ENCODE measurements at regions not wholly inside any gene's neighbourhood (a gene's known extent, or its start where the extent isn't known, plus 50 kb on each side); places are given as distances from the start of the nearest gene placed in this dataset.

DNA sequence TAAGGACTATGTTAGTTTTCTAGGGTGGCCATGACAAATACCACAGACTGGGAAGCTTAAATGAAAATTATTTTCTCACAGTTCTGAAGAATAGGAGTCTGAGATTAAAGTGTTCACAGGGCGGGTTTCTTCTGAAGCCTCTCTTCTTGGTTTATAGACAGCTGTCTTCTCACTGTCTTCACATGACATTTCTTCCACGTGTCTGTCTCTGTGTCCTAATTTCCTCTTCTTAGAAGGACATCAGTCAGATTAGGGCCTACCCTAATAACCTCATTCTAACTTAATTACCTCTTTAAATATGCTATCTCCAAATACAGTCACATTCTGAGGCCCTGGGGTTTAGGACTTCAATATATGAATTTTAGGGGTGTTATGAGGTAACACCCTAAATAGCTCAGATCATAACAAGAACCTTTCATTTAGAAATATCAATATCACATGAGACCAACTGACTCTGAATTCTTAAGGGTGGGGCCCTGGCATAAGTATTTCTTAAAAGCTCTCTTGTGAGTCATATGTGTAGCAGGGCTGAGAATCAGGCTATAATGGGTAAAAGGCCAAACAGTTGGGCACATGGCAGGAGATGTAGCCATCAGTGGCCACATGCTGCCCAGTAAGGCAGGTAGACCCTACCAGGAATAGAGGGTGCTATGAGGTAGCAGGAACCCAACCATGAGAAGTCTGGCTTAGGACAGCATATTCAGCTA lies 62.0 kb upstream of the TENT5A start:
- no peaks in the 10 kb centered on the region for H3K9me3 ChIP-seq (ENCODE audit: control insufficient read depth in 4 of 4, low read length in 3 of 4)
- peaks cover 0 to 5% (median 0%) of the 10 kb centered on the region in 4 donors for H3K4me1 ChIP-seq (ENCODE audit: control insufficient read depth in 4 of 4, insufficient read depth in 4 of 4, low read length in 3 of 4)
- no peaks in the 10 kb centered on the region for H3K36me3 ChIP-seq (ENCODE audit: control insufficient read depth in 4 of 4, insufficient read depth in 3 of 4, low read depth in 1 of 4, low read length in 3 of 4)
- DNase-seq (ENCODE audit: low spot score) = no peak
- H3K4me3 ChIP-seq (ENCODE audit: low read depth in 1 of 3, low read length in 3 of 3) = no peak overlapping the region
- no peak overlapping the region for H3K9ac ChIP-seq (ENCODE audit: low read depth in 1 of 2, low read length in 2 of 2)
- no peak overlapping the region for H3K27ac ChIP-seq (ENCODE audit: low read depth in 1 of 2, low read length in 2 of 2)
- TF ChIP-seq RXRA (IDR thresholded peaks at IDR 0.05) = no peak
- TF ChIP-seq, protein P1, sequence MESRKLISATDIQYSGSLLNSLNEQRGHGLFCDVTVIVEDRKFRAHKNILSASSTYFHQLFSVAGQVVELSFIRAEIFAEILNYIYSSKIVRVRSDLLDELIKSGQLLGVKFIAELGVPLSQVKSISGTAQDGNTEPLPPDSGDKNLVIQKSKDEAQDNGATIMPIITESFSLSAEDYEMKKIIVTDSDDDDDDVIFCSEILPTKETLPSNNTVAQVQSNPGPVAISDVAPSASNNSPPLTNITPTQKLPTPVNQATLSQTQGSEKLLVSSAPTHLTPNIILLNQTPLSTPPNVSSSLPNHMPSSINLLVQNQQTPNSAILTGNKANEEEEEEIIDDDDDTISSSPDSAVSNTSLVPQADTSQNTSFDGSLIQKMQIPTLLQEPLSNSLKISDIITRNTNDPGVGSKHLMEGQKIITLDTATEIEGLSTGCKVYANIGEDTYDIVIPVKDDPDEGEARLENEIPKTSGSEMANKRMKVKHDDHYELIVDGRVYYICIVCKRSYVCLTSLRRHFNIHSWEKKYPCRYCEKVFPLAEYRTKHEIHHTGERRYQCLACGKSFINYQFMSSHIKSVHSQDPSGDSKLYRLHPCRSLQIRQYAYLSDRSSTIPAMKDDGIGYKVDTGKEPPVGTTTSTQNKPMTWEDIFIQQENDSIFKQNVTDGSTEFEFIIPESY (IDR thresholded peaks at IDR 0.05) = no peak
- TF ChIP-seq FOXA1 (IDR thresholded peaks at IDR 0.05) = no peak
- TF ChIP-seq TAF1 (conservative IDR thresholded peaks at IDR 0.05) = no peak
- TF ChIP-seq, protein P2, sequence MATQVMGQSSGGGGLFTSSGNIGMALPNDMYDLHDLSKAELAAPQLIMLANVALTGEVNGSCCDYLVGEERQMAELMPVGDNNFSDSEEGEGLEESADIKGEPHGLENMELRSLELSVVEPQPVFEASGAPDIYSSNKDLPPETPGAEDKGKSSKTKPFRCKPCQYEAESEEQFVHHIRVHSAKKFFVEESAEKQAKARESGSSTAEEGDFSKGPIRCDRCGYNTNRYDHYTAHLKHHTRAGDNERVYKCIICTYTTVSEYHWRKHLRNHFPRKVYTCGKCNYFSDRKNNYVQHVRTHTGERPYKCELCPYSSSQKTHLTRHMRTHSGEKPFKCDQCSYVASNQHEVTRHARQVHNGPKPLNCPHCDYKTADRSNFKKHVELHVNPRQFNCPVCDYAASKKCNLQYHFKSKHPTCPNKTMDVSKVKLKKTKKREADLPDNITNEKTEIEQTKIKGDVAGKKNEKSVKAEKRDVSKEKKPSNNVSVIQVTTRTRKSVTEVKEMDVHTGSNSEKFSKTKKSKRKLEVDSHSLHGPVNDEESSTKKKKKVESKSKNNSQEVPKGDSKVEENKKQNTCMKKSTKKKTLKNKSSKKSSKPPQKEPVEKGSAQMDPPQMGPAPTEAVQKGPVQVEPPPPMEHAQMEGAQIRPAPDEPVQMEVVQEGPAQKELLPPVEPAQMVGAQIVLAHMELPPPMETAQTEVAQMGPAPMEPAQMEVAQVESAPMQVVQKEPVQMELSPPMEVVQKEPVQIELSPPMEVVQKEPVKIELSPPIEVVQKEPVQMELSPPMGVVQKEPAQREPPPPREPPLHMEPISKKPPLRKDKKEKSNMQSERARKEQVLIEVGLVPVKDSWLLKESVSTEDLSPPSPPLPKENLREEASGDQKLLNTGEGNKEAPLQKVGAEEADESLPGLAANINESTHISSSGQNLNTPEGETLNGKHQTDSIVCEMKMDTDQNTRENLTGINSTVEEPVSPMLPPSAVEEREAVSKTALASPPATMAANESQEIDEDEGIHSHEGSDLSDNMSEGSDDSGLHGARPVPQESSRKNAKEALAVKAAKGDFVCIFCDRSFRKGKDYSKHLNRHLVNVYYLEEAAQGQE (IDR thresholded peaks at IDR 0.05) = no peak
- TF ChIP-seq YY1 (IDR thresholded peaks at IDR 0.05) = no peak
- no peak for TF ChIP-seq EGR1 (IDR thresholded peaks at IDR 0.05; ENCODE audit: low read depth in 2 of 2)
- TF ChIP-seq, protein P3, sequence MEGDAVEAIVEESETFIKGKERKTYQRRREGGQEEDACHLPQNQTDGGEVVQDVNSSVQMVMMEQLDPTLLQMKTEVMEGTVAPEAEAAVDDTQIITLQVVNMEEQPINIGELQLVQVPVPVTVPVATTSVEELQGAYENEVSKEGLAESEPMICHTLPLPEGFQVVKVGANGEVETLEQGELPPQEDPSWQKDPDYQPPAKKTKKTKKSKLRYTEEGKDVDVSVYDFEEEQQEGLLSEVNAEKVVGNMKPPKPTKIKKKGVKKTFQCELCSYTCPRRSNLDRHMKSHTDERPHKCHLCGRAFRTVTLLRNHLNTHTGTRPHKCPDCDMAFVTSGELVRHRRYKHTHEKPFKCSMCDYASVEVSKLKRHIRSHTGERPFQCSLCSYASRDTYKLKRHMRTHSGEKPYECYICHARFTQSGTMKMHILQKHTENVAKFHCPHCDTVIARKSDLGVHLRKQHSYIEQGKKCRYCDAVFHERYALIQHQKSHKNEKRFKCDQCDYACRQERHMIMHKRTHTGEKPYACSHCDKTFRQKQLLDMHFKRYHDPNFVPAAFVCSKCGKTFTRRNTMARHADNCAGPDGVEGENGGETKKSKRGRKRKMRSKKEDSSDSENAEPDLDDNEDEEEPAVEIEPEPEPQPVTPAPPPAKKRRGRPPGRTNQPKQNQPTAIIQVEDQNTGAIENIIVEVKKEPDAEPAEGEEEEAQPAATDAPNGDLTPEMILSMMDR (IDR thresholded peaks at IDR 0.05; ENCODE audit: low read depth, low read length, missing input control) = no peak
- no peak for TF ChIP-seq HNF4G (IDR thresholded peaks at IDR 0.05)
- 73% methylated on average over 2 of the region's 2 CpGs for WGBS
- no peaks in the 10 kb centered on the region for H3K27me3 ChIP-seq (ENCODE audit: control insufficient read depth in 4 of 4, insufficient read depth in 4 of 4, low read length in 3 of 4)

GRCh38 chr6:81813305-81813704 lies 60.8 kb upstream of the TENT5A start:
- Histone ChIP-seq H3K27me3 (ENCODE audit: control insufficient read depth in 4 of 4, insufficient read depth in 4 of 4, low read length in 3 of 4) (no peaks in the 10 kb centered on the region), H3K9me3 (ENCODE audit: control insufficient read depth in 4 of 4, low read length in 3 of 4) (no peaks in the 10 kb centered on the region), H3K4me3 (ENCODE audit: low read depth in 1 of 3, low read length in 3 of 3) (no peak overlapping the region), H3K36me3 (ENCODE audit: control insufficient read depth in 4 of 4, insufficient read depth in 3 of 4, low read depth in 1 of 4, low read length in 3 of 4) (no peaks in the 10 kb centered on the region), H3K27ac (ENCODE audit: low read depth in 1 of 2, low read length in 2 of 2) (no peak overlapping the region), H3K4me1 (ENCODE audit: control insufficient read depth in 4 of 4, insufficient read depth in 4 of 4, low read length in 3 of 4) (peaks cover 0 to 5% (median 0%) of the 10 kb centered on the region in 4 donors), H3K9ac (ENCODE audit: low read depth in 1 of 2, low read length in 2 of 2) (no peak overlapping the region)
- no peak for DNase-seq (ENCODE audit: low spot score)
- TF ChIP-seq, protein P1 (IDR thresholded peaks at IDR 0.05) = no peak
- TF ChIP-seq RAD21 (IDR thresholded peaks at IDR 0.05) (no peak), YY1 (IDR thresholded peaks at IDR 0.05) (no peak), FOXA2 (IDR thresholded peaks at IDR 0.05) (no peak), MAX (IDR thresholded peaks at IDR 0.05) (no peak), HNF4A (conservative IDR thresholded peaks at IDR 0.05) (no peak), FOXA1 (IDR thresholded peaks at IDR 0.05) (no peak), GABPA (IDR thresholded peaks at IDR 0.05 in 1 of 2, conservative IDR thresholded peaks at IDR 0.05 in 1 of 2) (no peak), NR2F2 (IDR thresholded peaks at IDR 0.05) (no peak), SP1 (IDR thresholded peaks at IDR 0.05) (no peak), JUND (IDR thresholded peaks at IDR 0.05) (no peak), HNF4G (IDR thresholded peaks at IDR 0.05) (no peak), EGR1 (IDR thresholded peaks at IDR 0.05; ENCODE audit: low read depth in 2 of 2) (no peak), RXRA (IDR thresholded peaks at IDR 0.05) (no peak)
- TF ChIP-seq, protein P2 (IDR thresholded peaks at IDR 0.05) = no peak

Measured in liver (tissue), 8 donors.